Lung (tissue), 11 donors: ENCODE measurements at regions not wholly inside any gene's neighbourhood (a gene's known extent, or its start where the extent isn't known, plus 50 kb on each side); places are given as distances from the start of the nearest gene placed in this dataset.

Experiments
- ATAC-seq: fragments of 200-7000 bp; cut with Tn5 transposase; one replicate; pipeline ENCODE4 v1.9.1; 2020; ENCODE audit warnings: moderate number of reproducible peaks; ENCODE audit not compliant: insufficient read depth, low FRiP score
- DNase-seq, 3 donors: peaks; one replicate each; pipeline ENCODE4 v3.0.0-alpha.2; 2013 to 2017
- H3K27ac ChIP-seq, 2 donors: one replicate each; pipeline ENCODE4 v1.5.1; 2013; ENCODE audit warnings: mild to moderate bottlenecking in 2 of 2, moderate library complexity in 2 of 2, control low read depth in 1 of 2, inconsistent platforms in 1 of 2, low read depth in 1 of 2, low read length in 1 of 2
- H3K27me3 ChIP-seq, 3 donors: one replicate each; pipeline ENCODE4 v1.5.1; 2013; ENCODE audit warnings: low read length in 2 of 3; ENCODE audit not compliant: control insufficient read depth in 3 of 3, insufficient read depth in 3 of 3
- H3K36me3 ChIP-seq, 4 donors: one replicate each; pipeline ENCODE4 v1.5.1; 2013; ENCODE audit warnings: low read length in 4 of 4, mild to moderate bottlenecking in 1 of 4, moderate library complexity in 1 of 4; ENCODE audit not compliant: control insufficient read depth in 4 of 4, insufficient read depth in 4 of 4
- H3K4me1 ChIP-seq, 5 donors: one replicate each; pipeline ENCODE4 v1.5.1; 2013; ENCODE audit warnings: low read length in 5 of 5, mild to moderate bottlenecking in 2 of 5, moderate library complexity in 1 of 5; ENCODE audit not compliant: control insufficient read depth in 5 of 5, insufficient read depth in 5 of 5
- H3K4me3 ChIP-seq: one replicate; pipeline ENCODE4 v1.5.1; 2013; ENCODE audit warnings: mild to moderate bottlenecking, control low read depth, moderate library complexity
- H3K9ac ChIP-seq, 2 donors: one replicate each; pipeline ENCODE4 v1.5.1; 2013; ENCODE audit warnings: low read length in 2 of 2, control low read depth in 1 of 2; ENCODE audit not compliant: insufficient read depth in 1 of 2
- H3K9me3 ChIP-seq, 4 donors: one replicate each; pipeline ENCODE4 v1.5.1; 2013; ENCODE audit warnings: low read length in 3 of 4, mild to moderate bottlenecking in 1 of 4, moderate library complexity in 1 of 4; ENCODE audit not compliant: control insufficient read depth in 4 of 4, insufficient read depth in 3 of 4
- WGBS, 2 donors: extraction: QIAGEN DNeasy Blood & Tissue Kit; methylation state at CpG; one replicate each; pipeline ENCODE4 v1.1.7; 2013; 5-methylcytosine and 5-hydroxymethylcytosine counted together
- TF ChIP-seq, protein P1 (sequence below): IDR thresholded peaks from 2 replicates; pipeline ENCODE4 v1.5.1; 2012; ENCODE audit warnings: mild to moderate bottlenecking; ENCODE audit errors: control extremely low read depth, extremely low read depth
- donor health status: control.
- donor health status: control.
- donor health status: Bipolar disorder and iron deficiency.
- donor health status: healthy.
- donor health status: DM: yes; HTN: yes; CAD: no.

DNA sequence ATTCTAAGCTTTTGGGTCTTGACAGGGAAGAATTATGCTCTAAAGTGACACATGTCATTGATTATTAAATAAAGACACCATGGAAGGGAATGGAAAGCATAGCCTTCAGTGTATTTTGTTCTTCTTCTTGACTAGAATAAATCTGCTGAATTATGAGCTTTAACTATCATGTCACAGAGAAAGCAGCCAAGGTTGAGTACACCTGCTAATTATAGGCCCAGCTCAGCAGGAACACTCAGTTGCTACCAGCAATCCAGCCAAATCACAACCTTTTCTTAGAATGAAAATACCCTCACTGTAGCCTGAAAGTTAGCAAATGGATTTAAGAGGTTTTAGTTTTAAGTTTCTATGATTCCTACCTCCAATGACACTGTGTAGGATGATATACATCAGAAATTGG, 225.3 kb upstream of the RHOBTB1 start:
- H3K4me3 ChIP-seq, result no peak overlapping the region
- no peak overlapping the region for H3K27ac ChIP-seq
- DNase-seq (no peak), ATAC-seq (no peak)
- H3K9me3 ChIP-seq, result peaks cover 0 to 10% (median 0%) of the 10 kb centered on the region in 4 donors
- H3K36me3 ChIP-seq, result no peaks in the 10 kb centered on the region
- no peaks in the 10 kb centered on the region for H3K27me3 ChIP-seq
- TF ChIP-seq, protein P1, sequence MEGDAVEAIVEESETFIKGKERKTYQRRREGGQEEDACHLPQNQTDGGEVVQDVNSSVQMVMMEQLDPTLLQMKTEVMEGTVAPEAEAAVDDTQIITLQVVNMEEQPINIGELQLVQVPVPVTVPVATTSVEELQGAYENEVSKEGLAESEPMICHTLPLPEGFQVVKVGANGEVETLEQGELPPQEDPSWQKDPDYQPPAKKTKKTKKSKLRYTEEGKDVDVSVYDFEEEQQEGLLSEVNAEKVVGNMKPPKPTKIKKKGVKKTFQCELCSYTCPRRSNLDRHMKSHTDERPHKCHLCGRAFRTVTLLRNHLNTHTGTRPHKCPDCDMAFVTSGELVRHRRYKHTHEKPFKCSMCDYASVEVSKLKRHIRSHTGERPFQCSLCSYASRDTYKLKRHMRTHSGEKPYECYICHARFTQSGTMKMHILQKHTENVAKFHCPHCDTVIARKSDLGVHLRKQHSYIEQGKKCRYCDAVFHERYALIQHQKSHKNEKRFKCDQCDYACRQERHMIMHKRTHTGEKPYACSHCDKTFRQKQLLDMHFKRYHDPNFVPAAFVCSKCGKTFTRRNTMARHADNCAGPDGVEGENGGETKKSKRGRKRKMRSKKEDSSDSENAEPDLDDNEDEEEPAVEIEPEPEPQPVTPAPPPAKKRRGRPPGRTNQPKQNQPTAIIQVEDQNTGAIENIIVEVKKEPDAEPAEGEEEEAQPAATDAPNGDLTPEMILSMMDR, result no peak
- H3K4me1 ChIP-seq, result peaks cover 0 to 11% (median 0%) of the 10 kb centered on the region in 5 donors
- H3K9ac ChIP-seq, result no peak overlapping the region

DNA sequence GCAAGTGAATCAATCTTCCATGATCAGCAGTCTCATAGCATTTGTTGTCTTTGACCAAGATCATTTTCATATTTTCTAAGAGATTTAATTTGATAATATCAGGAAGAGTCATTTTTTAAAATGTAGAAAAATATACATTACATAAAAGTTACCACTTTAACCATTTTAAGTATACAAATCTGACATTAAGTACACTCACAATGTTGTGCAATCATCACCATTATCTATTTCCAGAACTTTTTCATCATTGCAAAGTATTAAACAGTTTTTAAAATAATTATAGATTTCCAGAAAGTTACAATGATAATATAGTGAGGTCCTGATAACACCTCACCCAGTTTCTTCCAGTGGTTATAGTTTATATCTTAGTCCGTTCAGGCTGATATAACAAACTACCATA, 222.5 kb upstream of the RHOBTB1 start:
- 67 to 73% methylated on average over 1 of the region's 1 CpG for whole genome bisulfite sequencing, 2 donors
- peaks cover 0 to 10% (median 0%) of the 10 kb centered on the region in 4 donors for H3K9me3 ChIP-seq

DNA sequence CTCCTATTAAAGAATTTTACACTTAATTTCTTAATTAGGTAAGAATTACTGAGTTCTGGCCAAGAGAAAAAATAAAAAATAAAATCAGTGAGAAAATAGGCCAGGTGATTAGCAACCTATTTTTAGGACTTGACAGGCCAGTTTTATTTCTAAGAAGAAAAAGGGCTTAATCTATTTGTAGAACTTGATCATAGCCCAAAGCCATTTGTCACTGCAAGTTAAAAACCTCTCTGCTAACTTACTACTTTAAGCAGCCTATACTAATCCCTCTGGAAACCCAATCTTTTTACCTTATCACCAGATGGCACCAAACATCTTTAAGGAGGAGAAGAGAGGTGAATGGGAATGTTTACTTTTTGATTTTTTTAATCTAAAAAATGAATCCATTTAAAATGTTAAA, 222.1 kb upstream of the RHOBTB1 start:
- Histone ChIP-seq H3K4me3 (no peak overlapping the region), H3K9ac (no peak overlapping the region), H3K27ac (no peak overlapping the region), H3K9me3 (peaks cover 0 to 10% (median 0%) of the 10 kb centered on the region in 4 donors), H3K4me1 (peaks cover 0 to 12% (median 1%) of the 10 kb centered on the region in 5 donors), H3K36me3 (no peaks in the 10 kb centered on the region), H3K27me3 (no peaks in the 10 kb centered on the region)
- no peak for ATAC-seq
- TF ChIP-seq, protein P1, result no peak
- DNase-seq, result no peak

More for the DNA sequence above, 222.5 kb upstream of the RHOBTB1 start:
- Histone ChIP-seq H3K27me3 (no peaks in the 10 kb centered on the region), H3K36me3 (no peaks in the 10 kb centered on the region), H3K27ac (no peak overlapping the region), H3K9ac (no peak overlapping the region), H3K4me1 (peaks cover 0 to 12% (median 1%) of the 10 kb centered on the region in 5 donors), H3K4me3 (no peak overlapping the region)
- TF ChIP-seq, protein P1, result no peak
- no peak for ATAC-seq
- no peak for DNase-seq
